ENCODE measurements at regions not wholly inside any gene's neighbourhood (a gene's known extent, or its start where the extent isn't known, plus 50 kb on each side); places are given as distances from the start of the nearest gene placed in this dataset.

DNA sequence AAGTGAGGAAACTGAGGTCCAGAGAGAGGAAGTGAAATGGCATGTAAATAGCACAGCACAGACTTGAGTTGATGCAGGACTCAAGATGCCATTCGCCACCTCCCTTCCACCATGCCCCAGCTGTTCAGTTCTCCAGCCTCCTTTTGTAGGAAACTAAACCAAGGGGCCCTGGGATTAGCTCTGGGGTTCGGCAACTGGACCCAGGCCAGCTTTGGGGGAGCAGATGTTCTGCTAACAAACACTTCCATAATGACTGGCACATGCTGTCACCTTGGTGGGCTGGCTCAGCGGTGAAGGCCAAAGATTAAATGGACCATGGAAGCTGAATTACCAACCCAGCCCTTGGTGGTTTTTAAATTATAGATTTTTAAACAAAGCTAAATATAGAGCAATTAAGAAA is 77.0 kb downstream of the IRX6 start:
- DNase-seq: no peak
- no peak overlapping the region for H3K27ac ChIP-seq
- H3K4me3 ChIP-seq: no peak overlapping the region
- H3K36me3 ChIP-seq: no peaks in the 10 kb centered on the region
- intact Hi-C loops (cut with DNase I): no loop called here
- no peak for TF ChIP-seq CTCF (IDR thresholded peaks at IDR 0.05)
- H3K27me3 ChIP-seq: peaks cover 0 to 9% (median 0%) of the 10 kb centered on the region in 7 donors
- no peak for ATAC-seq
- peaks cover 0 to 4% (median 0%) of the 10 kb centered on the region in 11 donors for H3K9me3 ChIP-seq
- 73 to 79% methylated on average over 3 of the region's 3 CpGs for WGBS, 2 donors
- H3K4me1 ChIP-seq: peaks cover 0 to 8% (median 0%) of the 10 kb centered on the region in 9 donors

DNA sequence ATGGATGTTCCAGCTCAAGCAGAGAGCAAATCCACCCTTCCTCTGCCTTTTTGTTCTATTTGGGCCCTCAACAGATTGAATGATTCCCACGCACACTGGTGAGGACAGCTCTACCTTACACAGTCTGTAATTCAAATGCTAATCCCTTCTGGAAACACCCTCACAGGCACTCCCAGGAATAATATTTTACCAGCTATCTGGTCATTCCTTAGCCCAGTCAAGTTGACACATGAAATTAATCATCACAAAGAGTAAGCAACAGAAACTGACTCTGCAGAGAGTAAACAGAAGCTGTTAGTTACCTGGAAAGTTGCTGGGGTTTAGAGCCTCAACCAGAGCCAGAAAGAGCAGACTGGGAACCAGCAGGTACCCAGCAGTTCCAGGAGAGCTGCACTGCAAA is 75.5 kb upstream of the MMP2 start:
- ATAC-seq (no peak), DNase-seq (no peak)
- Histone ChIP-seq H3K27me3 (peaks cover 0 to 9% (median 0%) of the 10 kb centered on the region in 7 donors), H3K4me3 (no peak overlapping the region), H3K36me3 (no peaks in the 10 kb centered on the region), H3K4me1 (peaks cover 0 to 8% (median 0%) of the 10 kb centered on the region in 9 donors), H3K9me3 (peaks cover 0 to 7% (median 0%) of the 10 kb centered on the region in 11 donors), H3K27ac (no peak overlapping the region)
- TF ChIP-seq CTCF (IDR thresholded peaks at IDR 0.05): no peak
- 77 to 81% methylated on average over 1 of the region's 1 CpG for WGBS, 2 donors
- intact Hi-C loops (cut with DNase I): no loop called here

GRCh38 chr16:55406651-55407050 is 72.3 kb upstream of the MMP2 start:
- 39 to 68% methylated on average over 2 of the region's 2 CpGs for WGBS, 2 donors
- no peak for ATAC-seq
- Histone ChIP-seq H3K36me3 (no peaks in the 10 kb centered on the region), H3K4me1 (peaks cover 0 to 4% (median 0%) of the 10 kb centered on the region in 9 donors), H3K27me3 (peaks cover 0 to 7% (median 0%) of the 10 kb centered on the region in 7 donors), H3K9me3 (peaks cover 0 to 7% (median 0%) of the 10 kb centered on the region in 11 donors), H3K4me3 (no peak overlapping the region), H3K27ac (no peak overlapping the region)
- intact Hi-C loops (cut with DNase I): no loop called here
- TF ChIP-seq CTCF (IDR thresholded peaks at IDR 0.05): no peak
- DNase-seq: no peak

DNA sequence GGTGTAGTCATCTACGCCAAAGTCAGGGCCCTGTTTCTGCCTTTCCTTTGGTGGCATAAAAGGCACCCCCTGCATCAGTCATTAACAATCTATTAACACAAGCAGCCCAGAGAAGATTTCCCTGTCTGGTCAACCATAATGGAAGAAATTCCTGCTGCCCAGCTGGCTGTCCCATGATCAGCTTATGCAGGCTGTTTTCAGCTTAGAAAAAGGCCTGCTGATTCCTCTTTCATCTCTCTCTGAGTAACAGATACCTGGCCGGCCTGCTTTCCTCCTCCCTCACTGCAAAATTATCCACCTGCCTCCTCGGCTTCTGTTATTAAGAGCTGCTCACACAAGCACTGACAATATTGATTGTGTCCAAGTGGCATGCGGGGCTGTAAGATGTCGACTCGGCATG is 70.3 kb upstream of the MMP2 start:
- H3K9me3 ChIP-seq: peaks cover 0 to 7% (median 0%) of the 10 kb centered on the region in 11 donors
- H3K27ac ChIP-seq: no peak overlapping the region
- no peak overlapping the region for H3K4me3 ChIP-seq
- H3K27me3 ChIP-seq: peaks cover 0 to 10% (median 0%) of the 10 kb centered on the region in 7 donors
- WGBS, 2 donors: 61 to 76% methylated on average over 6 of the region's 6 CpGs
- peaks cover 0 to 4% (median 0%) of the 10 kb centered on the region in 9 donors for H3K4me1 ChIP-seq
- intact Hi-C loops (cut with DNase I): no loop called here
- no peak for DNase-seq
- no peaks in the 10 kb centered on the region for H3K36me3 ChIP-seq
- ATAC-seq: no peak
- TF ChIP-seq CTCF (IDR thresholded peaks at IDR 0.05): no peak
